NCI-H1930 (cell line): ENCODE measurements at regions not wholly inside any gene's neighbourhood (a gene's known extent, or its start where the extent isn't known, plus 50 kb on each side); places are given as distances from the start of the nearest gene placed in this dataset.
A peak's percentile ranks its signal among the peaks of the same experiment; 100 is the strongest.

Experiments used
- DNase-seq, 2 experiments: peaks; one replicate each; lab custom pipeline; 2025; lab: John Stamatoyannopoulos, UW

- DNase-seq = no peak
Measured at GRCh38 chr7:53520841-53521240, 485.4 kb downstream of the POM121L12 start.

- DNase-seq = no peak
Measured at GRCh38 chr7:53521638-53522184, 486.3 kb downstream of the POM121L12 start.

- DNase-seq = no peak
Measured at GRCh38 chr7:53539558-53539957, 504.1 kb downstream of the POM121L12 start.

GRCh38 chr7:53541475-53541874 is 506.0 kb downstream of the POM121L12 start:
- peak; percentile 58 to 76 for DNase-seq

GRCh38 chr7:53542157-53542556 is 506.7 kb downstream of the POM121L12 start:
- no peak for DNase-seq
